RPMI7951 (cell line): ENCODE measurements at regions not wholly inside any gene's neighbourhood (a gene's known extent, or its start where the extent isn't known, plus 50 kb on each side); places are given as distances from the start of the nearest gene placed in this dataset.

Experiments used
- DNase-seq: peaks from one replicate; pipeline ENCODE4 v3.0.0-alpha.2; 2012; ENCODE audit warnings: low read depth

GRCh38 chr9:2570615-2571479, 50.7 kb upstream of the VLDLR start:
- DNase-seq: peak; percentile 87
